ENCODE measurements at regions not wholly inside any gene's neighbourhood (a gene's known extent, or its start where the extent isn't known, plus 50 kb on each side); places are given as distances from the start of the nearest gene placed in this dataset.

GRCh38 chr18:66728951-66729350 is 125.1 kb upstream of the CDH19 start:
- no peak for DNase-seq

GRCh38 chr18:66727991-66728390 is 124.1 kb upstream of the CDH19 start:
- DNase-seq = no peak

GRCh38 chr18:66724664-66725356 is 120.9 kb upstream of the CDH19 start:
- no peak for DNase-seq

GRCh38 chr18:66722671-66723070 is 118.8 kb upstream of the CDH19 start:
- no peak for DNase-seq

GRCh38 chr18:66708646-66709045 is 104.8 kb upstream of the CDH19 start:
- no peak for DNase-seq

GRCh38 chr18:66707473-66707872 is 103.6 kb upstream of the CDH19 start:
- no peak for DNase-seq

- DNase-seq = no peak
Measured at GRCh38 chr18:66695281-66695680, 91.4 kb upstream of the CDH19 start.

- DNase-seq = no peak
Measured at GRCh38 chr18:66694852-66695251, 91.0 kb upstream of the CDH19 start.

- no peak for DNase-seq
Measured at GRCh38 chr18:66687635-66688034, 83.7 kb upstream of the CDH19 start.

- no peak for DNase-seq
Measured at GRCh38 chr18:66682855-66683322, 79.0 kb upstream of the CDH19 start.

GRCh38 chr18:66676699-66677098 is 72.8 kb upstream of the CDH19 start:
- no peak for DNase-seq

- DNase-seq = no peak
Measured at GRCh38 chr18:66674286-66674685, 70.4 kb upstream of the CDH19 start.

GRCh38 chr18:66668706-66669105 is 64.8 kb upstream of the CDH19 start:
- no peak for DNase-seq

- no peak for DNase-seq
Measured at GRCh38 chr18:66662632-66663031, 58.7 kb upstream of the CDH19 start.

- no peak for DNase-seq
Measured at GRCh38 chr18:66655407-66655806, 51.5 kb upstream of the CDH19 start.
